ENCODE measurements at regions not wholly inside any gene's neighbourhood (a gene's known extent, or its start where the extent isn't known, plus 50 kb on each side); places are given as distances from the start of the nearest gene placed in this dataset.

DNA sequence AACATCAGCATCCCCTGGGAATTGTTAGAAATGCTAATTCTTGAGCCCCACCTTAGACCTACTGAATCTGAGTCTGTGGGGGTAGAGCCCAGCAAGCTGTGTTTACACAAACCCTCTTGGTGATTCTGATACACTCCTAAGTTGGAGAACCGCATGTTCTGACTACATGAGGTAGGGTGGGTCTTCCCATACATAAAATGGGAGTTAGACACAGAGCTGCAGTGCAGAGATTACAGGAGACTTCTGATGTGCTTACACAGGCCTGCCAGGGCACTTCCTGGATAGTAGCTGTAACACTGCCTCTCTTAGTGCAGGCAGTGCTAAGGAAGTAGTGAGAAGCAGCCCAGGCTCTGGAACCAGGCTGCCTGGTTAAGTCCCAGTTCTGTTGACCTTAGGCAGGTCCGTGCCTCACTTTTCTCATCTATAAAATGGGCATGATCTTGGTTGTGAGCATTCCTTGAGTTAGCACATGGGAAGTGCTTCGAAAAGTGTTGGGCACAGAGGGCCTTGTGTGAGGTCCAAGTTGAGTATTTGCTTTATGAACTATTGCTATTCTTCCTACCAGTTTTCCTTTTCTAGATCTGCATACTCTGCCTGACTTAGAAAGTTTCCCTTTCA is 67.3 kb downstream of the GLI2 start:
- Mint-ChIP-seq H3K4me3 (no peak overlapping the region), H3K9me3 (no peaks in the 10 kb centered on the region), H3K36me3 (ENCODE audit: low read depth) (no peaks in the 10 kb centered on the region), H3K27ac (no peak overlapping the region), H3K4me1 (ENCODE audit: low read depth) (no peaks in the 10 kb centered on the region), H3K27me3 (no peaks in the 10 kb centered on the region)

DNA sequence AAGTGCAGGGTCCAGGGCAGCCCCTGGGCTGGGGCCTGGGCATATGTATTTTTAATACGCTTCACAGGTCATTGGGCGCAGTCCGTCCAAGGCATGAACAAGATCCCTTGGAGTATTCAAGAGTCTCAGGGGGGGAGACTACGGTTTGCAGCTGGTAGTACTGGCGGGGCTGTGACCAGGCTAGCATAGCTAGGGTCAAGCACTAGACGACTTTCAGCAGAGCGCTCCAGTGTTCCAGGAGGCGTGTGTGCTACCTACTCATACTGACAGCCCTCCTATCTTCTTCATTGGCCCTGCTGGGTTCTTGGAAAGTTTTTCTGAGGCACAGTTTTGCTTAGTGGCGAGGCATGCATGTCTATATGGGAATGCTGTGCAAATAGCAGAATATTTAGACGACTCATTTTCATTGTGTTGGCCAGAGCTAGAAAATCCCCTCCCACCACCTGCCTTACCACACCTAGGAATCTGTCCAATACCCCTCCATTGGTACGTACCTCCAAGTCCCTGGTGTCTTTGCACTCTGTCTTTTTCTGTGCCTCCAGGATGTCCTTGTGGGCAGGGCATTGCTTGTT is 68.2 kb downstream of the GLI2 start:
- Mint-ChIP-seq H3K4me3 (no peak overlapping the region), H3K9me3 (no peaks in the 10 kb centered on the region), H3K36me3 (ENCODE audit: low read depth) (no peaks in the 10 kb centered on the region), H3K27ac (no peak overlapping the region), H3K4me1 (ENCODE audit: low read depth) (no peaks in the 10 kb centered on the region), H3K27me3 (no peaks in the 10 kb centered on the region)

DNA sequence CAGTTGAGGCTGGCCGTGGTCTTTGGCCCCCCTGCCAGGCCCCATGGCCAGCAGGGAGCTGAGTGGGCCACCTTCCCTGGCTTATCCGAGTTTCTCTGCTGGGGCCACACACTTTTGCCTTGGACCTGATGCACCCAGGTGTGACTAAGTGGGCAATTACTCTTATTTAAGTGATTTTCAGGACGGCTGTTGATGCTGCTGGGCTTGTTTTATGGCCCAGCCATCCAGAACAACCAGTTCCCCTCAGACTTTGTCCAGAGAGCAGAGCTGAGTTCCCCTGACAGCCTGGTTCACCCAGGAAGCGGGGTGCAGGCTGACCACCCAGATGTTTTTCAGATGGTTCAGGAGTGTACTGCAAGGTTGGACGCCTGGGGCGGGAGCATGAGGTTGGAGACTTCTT is 68.8 kb downstream of the GLI2 start:
- Mint-ChIP-seq H3K4me3 (no peak overlapping the region), H3K27ac (no peak overlapping the region), H3K27me3 (no peaks in the 10 kb centered on the region), H3K36me3 (ENCODE audit: low read depth) (no peaks in the 10 kb centered on the region), H3K4me1 (ENCODE audit: low read depth) (no peaks in the 10 kb centered on the region), H3K9me3 (no peaks in the 10 kb centered on the region)

DNA sequence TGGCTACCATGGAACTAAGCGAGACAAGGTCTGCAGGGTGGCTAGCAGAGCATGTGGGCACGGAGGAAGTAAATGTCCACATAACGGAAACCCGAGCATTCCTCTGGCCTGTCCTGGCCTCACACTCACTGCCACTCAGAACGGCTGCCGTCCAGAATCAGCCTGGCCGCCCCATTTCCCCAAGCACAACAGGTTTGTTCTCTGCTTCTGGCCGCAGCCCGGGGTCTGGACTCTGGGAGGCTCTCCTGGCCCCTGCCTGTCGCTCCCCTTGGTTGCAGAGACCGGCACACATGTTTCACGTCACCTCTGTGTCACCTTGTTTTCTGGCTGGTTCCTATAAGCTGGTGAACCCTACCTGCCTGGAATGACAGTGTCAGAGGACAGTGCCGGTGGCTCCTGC is 69.3 kb downstream of the GLI2 start:
- no peaks in the 10 kb centered on the region for H3K4me1 Mint-ChIP-seq (ENCODE audit: low read depth)
- H3K36me3 Mint-ChIP-seq (ENCODE audit: low read depth): no peaks in the 10 kb centered on the region
- H3K9me3 Mint-ChIP-seq: no peaks in the 10 kb centered on the region
- H3K27ac Mint-ChIP-seq: no peak overlapping the region
- no peak overlapping the region for H3K4me3 Mint-ChIP-seq
- no peaks in the 10 kb centered on the region for H3K27me3 Mint-ChIP-seq

DNA sequence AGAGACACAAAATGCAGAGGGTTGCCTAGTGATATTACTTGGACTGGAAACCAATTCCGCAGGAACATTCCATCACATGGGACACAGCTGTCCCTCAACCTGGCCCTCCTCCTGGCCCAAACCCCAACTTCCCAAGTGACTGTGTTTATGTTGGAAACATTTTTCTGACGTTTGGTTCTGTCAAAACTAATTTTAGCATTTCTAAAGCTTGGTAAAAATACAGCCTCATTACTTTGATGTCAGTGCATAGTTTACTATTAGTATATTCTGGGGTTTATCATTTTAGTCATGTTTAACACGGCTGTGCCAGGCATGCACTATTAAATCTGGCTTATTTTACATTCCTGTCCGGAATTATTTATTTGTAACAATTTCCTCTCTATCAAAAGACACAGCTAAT is 69.9 kb downstream of the GLI2 start:
- no peak overlapping the region for H3K4me3 Mint-ChIP-seq
- H3K27me3 Mint-ChIP-seq: no peaks in the 10 kb centered on the region
- H3K9me3 Mint-ChIP-seq: no peaks in the 10 kb centered on the region
- no peaks in the 10 kb centered on the region for H3K4me1 Mint-ChIP-seq (ENCODE audit: low read depth)
- no peak overlapping the region for H3K27ac Mint-ChIP-seq
- H3K36me3 Mint-ChIP-seq (ENCODE audit: low read depth): no peaks in the 10 kb centered on the region

DNA sequence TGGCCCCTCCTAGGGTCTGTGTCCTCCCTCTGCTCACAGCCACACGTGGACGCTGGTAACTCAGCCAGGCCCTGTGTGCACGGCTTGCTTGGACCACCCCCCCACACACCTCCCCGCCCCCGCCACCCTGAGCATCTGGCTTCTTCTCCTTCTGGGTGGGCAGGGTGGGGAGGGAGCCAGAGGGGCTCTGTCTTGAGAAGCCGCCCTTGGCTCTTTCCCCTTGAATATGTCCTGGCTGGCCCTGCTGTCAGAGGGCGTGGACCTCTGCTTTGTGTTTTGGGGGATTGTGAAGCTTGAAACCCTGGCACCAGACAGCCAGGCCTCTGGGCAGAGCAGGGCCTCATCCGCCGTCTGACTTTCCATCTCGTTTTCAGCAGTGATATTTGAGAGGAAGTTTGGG is 72.1 kb downstream of the GLI2 start:
- H3K9me3 Mint-ChIP-seq: no peaks in the 10 kb centered on the region
- no peaks in the 10 kb centered on the region for H3K4me1 Mint-ChIP-seq (ENCODE audit: low read depth)
- no peaks in the 10 kb centered on the region for H3K27me3 Mint-ChIP-seq
- no peak overlapping the region for H3K27ac Mint-ChIP-seq
- no peak overlapping the region for H3K4me3 Mint-ChIP-seq
- no peaks in the 10 kb centered on the region for H3K36me3 Mint-ChIP-seq (ENCODE audit: low read depth)

DNA sequence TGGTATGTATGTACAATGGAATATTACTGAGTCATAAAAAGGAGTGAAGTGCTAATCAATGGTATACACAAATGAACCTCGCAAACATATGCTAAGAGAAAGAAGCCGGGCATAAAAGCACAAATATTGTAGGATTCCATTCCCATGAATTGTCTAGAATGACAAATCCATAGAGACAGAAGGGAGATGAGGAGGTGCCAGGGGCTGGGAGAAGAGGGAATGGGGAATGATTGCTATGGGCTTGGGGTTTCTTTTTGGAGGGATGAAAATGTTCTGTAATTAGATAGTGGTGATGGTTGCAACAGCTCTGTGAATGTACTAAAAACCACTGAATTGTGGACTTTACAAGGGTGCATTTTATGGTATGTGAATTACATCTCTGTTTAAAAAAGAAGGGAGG is 73.5 kb downstream of the GLI2 start:
- H3K4me3 Mint-ChIP-seq: no peak overlapping the region
- H3K27ac Mint-ChIP-seq: no peak overlapping the region
- H3K9me3 Mint-ChIP-seq: no peaks in the 10 kb centered on the region
- H3K4me1 Mint-ChIP-seq (ENCODE audit: low read depth): no peaks in the 10 kb centered on the region
- no peaks in the 10 kb centered on the region for H3K36me3 Mint-ChIP-seq (ENCODE audit: low read depth)
- no peaks in the 10 kb centered on the region for H3K27me3 Mint-ChIP-seq

DNA sequence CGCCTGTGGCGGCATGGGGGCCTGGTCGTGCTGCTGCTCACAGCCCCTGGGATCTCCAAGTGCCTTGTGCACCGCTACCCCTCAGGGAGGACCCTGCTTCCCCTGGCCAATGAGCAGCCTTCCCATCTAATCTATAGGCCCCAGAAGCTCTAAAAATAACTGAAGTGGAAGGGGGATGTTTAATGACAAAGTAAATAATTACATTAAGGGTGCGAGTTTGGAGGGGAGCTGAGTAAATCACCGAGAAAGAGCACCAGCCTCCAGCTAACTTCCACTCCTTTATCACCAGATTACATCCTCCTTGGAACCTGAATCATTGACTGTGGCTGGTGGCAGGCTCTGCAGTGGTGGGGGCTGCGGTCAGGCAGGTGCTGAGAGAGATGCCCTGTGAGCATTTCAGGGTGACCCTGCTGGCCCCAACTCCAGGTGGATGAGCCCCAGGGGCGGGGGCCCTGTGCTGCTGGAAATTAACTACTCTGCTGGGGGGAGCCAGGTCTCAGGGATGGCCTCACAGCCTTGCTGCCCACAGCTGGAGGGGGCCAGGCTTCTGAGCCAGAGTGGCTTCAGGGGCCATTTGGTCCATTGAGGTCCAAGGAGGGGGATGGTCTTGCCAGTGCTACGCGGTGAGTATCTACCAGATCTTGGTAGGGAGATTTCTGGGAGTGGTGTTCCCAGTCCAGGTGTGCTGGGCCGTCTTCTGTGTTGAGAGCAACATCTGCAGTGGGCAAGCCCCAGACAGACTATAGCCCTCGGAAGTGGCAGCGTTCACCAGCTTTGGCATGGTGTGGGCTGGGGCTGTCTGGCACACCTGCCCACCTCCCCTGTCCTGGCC is 74.2 kb downstream of the GLI2 start:
- Mint-ChIP-seq H3K4me1 (ENCODE audit: low read depth) (no peaks in the 10 kb centered on the region), H3K4me3 (no peak overlapping the region), H3K36me3 (ENCODE audit: low read depth) (no peaks in the 10 kb centered on the region), H3K9me3 (no peaks in the 10 kb centered on the region), H3K27me3 (no peaks in the 10 kb centered on the region), H3K27ac (no peak overlapping the region)

DNA sequence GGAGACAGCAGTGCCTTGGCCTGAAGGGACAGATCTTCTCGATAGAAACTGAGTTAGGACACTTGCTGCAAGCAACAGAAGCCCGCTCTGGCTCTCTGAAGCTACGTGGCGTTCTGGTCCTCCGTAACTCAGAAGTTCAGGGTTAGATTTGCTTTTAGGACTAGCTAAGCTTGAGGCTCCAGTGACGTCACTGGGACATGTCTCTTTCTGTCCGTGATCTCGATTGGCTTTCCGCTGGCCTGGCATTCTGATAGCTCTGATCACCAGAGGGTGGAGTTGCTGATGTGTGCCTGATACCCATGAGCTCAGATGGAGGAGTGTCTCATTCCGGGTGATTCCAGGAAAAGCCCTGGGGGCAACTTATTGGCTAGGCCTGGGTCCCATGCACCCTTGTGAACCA is 75.0 kb downstream of the GLI2 start:
- Mint-ChIP-seq H3K36me3 (ENCODE audit: low read depth) (no peaks in the 10 kb centered on the region), H3K4me3 (no peak overlapping the region), H3K27ac (no peak overlapping the region), H3K9me3 (no peaks in the 10 kb centered on the region), H3K27me3 (no peaks in the 10 kb centered on the region), H3K4me1 (ENCODE audit: low read depth) (no peaks in the 10 kb centered on the region)

DNA sequence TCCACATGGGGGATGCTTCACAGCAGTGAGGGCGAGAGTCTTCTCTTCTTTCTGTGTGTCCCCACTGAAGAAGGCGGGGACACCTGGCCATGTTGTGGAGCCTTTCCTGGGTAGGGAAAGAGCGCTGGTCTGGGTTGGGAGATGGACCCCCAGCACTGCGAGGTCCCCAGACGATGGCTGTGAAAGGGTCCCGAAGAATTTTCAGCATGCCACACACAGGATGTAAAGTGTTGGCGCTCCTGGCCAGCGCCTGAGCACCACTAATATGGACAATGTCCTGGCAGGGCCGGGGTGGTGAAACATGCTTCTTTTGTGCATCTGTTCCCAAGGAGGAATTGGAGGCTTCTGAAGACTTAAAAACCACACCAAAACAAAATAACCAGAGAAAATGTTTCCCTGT is 77.2 kb downstream of the GLI2 start:
- Mint-ChIP-seq H3K36me3 (ENCODE audit: low read depth) (no peaks in the 10 kb centered on the region), H3K4me1 (ENCODE audit: low read depth) (no peaks in the 10 kb centered on the region), H3K27me3 (no peaks in the 10 kb centered on the region), H3K4me3 (no peak overlapping the region), H3K9me3 (no peaks in the 10 kb centered on the region), H3K27ac (no peak overlapping the region)

DNA sequence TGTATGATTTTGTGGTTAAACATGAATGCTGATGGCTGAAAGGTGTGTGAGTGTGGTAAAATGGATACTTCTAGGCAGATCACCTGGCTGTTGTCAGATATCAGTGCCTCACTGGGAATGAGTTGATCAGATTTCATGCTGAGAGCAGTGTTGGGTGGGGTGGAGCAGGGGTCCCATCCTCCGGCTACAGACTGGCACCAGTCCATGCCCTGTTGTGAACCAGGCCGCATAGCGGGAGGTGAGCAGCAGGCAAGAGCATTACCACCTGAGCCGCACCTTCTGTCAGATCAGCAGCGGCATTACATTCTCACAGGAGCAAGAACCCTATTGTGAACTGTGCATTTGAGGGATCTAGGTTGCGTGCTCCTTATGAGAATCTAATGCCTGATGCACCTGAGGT is 78.7 kb downstream of the GLI2 start:
- Mint-ChIP-seq H3K9me3 (no peaks in the 10 kb centered on the region), H3K27me3 (no peaks in the 10 kb centered on the region), H3K4me3 (no peak overlapping the region), H3K4me1 (ENCODE audit: low read depth) (no peaks in the 10 kb centered on the region), H3K27ac (no peak overlapping the region), H3K36me3 (ENCODE audit: low read depth) (no peaks in the 10 kb centered on the region)

DNA sequence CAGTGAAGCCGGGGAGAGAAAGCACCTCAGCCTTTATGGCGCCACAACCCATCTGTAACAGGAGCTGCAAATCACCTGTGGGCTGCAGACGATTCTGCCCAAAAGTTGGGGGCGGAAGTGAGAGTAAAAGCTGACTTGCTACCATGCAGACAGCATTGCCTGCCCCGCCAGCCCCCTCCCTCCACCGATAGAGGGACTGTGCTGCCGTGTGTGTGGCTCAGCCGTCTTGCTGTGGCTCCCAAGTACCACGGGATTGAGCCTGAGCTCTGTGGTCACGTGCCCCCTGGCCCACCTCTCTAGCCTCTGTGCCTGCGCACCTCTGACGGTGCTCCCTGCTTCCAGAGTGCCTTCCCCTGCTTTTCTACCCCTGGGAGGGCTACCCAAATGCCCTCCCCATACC is 79.6 kb downstream of the GLI2 start:
- Mint-ChIP-seq H3K9me3 (no peaks in the 10 kb centered on the region), H3K27ac (no peak overlapping the region), H3K4me1 (ENCODE audit: low read depth) (no peaks in the 10 kb centered on the region), H3K36me3 (ENCODE audit: low read depth) (no peaks in the 10 kb centered on the region), H3K27me3 (no peaks in the 10 kb centered on the region), H3K4me3 (no peak overlapping the region)

DNA sequence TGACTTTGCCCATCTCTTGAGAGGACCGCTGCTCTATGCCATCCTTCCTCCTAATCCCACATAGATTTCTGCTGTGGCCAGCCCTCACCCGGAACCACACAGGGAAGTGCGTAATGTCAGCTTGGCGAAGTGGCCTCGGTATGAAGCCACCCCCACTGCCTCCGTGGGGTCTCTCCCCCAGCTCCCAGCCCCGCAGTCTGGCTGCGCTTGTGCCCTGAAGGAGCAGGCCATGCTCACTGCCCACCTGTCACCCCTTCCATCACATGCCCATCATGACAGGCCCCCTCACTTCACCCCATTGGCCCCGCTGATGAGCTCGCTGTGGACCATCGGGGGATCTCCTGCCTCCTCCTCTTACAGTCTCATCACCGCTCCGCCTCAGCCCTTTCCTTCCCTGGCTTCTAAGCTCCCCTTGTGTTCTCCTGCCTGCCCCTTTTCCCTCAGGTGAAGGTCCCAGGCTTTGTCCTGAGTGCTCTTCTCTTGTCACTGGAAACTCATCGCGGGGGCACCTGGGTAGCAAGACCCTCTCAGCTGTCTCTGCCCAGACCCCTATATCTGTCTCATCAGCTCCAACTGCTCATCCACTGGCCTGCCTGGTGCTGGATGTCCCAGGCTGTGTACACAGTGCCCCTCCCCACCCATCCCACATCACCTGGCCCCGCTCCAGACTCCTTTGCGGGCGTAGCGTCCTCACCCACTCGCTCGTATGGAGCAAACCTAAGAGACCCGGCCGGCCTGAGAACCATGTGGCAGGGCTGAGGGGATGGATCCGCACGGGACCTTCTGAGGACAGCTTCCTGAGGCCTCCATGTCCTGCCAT is 81.7 kb downstream of the GLI2 start:
- H3K27ac Mint-ChIP-seq: no peak overlapping the region
- H3K9me3 Mint-ChIP-seq: no peaks in the 10 kb centered on the region
- no peak overlapping the region for H3K4me3 Mint-ChIP-seq
- H3K27me3 Mint-ChIP-seq: no peaks in the 10 kb centered on the region
- no peaks in the 10 kb centered on the region for H3K36me3 Mint-ChIP-seq (ENCODE audit: low read depth)
- no peaks in the 10 kb centered on the region for H3K4me1 Mint-ChIP-seq (ENCODE audit: low read depth)

DNA sequence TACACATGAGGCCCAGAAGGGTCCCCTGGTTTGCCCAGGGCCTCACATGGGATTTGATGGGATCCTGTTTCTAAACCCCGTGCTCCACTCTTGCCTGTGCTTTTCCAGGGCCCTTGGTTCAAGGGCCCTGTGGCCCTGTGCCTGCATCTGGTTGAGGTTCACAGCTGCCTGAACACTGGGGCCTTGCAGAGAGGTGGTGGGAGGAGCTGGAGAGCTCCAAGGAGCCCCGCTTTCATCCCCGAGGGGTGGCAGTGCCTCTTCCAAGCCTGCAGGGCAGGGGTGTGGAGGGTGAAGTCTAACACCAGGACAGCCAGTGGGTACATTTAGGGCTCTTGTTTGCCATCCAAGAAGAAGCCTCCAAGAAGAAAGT is 82.3 kb downstream of the GLI2 start:
- no peaks in the 10 kb centered on the region for H3K9me3 Mint-ChIP-seq
- H3K4me3 Mint-ChIP-seq: no peak overlapping the region
- no peak overlapping the region for H3K27ac Mint-ChIP-seq
- no peaks in the 10 kb centered on the region for H3K27me3 Mint-ChIP-seq
- no peaks in the 10 kb centered on the region for H3K36me3 Mint-ChIP-seq (ENCODE audit: low read depth)
- H3K4me1 Mint-ChIP-seq (ENCODE audit: low read depth): no peaks in the 10 kb centered on the region

DNA sequence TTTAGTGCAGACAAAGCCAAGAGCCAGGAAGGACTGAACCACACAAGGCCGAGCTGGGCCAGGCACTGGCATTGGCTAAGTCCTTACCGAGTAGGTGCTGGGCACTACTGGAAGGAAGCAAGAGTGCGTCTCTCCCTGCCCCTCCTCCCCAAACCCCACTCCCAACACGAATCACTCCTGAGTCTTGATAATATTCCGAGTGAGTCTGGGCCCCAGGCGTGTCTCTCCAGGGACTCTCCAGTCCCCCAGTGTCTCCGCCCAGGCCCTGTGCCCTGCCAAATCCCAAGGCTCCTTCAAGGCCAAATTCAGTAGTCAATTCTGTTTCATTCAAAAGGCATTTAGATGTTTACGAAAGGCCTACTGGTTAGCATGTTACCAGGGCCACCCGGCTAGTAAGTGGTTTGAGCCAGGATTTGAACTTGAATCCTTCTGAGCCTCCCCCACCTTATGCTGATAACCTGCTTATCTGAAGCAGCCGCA is 82.8 kb downstream of the GLI2 start:
- Mint-ChIP-seq H3K9me3 (no peaks in the 10 kb centered on the region), H3K4me1 (ENCODE audit: low read depth) (no peaks in the 10 kb centered on the region), H3K27me3 (no peaks in the 10 kb centered on the region), H3K4me3 (no peak overlapping the region), H3K27ac (no peak overlapping the region), H3K36me3 (ENCODE audit: low read depth) (no peaks in the 10 kb centered on the region)

Data from stimulated activated naive CD8-positive, alpha-beta T cell treated with anti-CD3 and anti-CD28 coated beads, Interleukin-15, Interleukin-2, amounts not matched to agents 100 ng/mL and 50 ng/mL, for 24 hours (primary cell).